ENCODE measurements at regions not wholly inside any gene's neighbourhood (a gene's known extent, or its start where the extent isn't known, plus 50 kb on each side); places are given as distances from the start of the nearest gene placed in this dataset.

- DNase-seq (ENCODE audit: low read depth in 4 of 4, low spot score in 1 of 4), result no peak
These were observed 120.3 kb upstream of the RALGAPA2 start for GRCh38 chr20:20832715-20833114.

GRCh38 chr20:20831794-20832193 lies 119.3 kb upstream of the RALGAPA2 start:
- DNase-seq (ENCODE audit: low read depth in 4 of 4, low spot score in 1 of 4), result no peak

GRCh38 chr20:20829681-20830080 lies 117.2 kb upstream of the RALGAPA2 start:
- DNase-seq (ENCODE audit: low read depth in 4 of 4, low spot score in 1 of 4), result no peak

- no peak for DNase-seq (ENCODE audit: low read depth in 4 of 4, low spot score in 1 of 4)
These were observed 115.7 kb upstream of the RALGAPA2 start for GRCh38 chr20:20827992-20828597.

- DNase-seq (ENCODE audit: low read depth in 4 of 4, low spot score in 1 of 4), result peak; percentile 17 to 33 (median 30)
These were observed 112.6 kb upstream of the RALGAPA2 start for GRCh38 chr20:20824924-20825584.

GRCh38 chr20:20823476-20823881 lies 111.0 kb upstream of the RALGAPA2 start:
- DNase-seq (ENCODE audit: low read depth in 4 of 4, low spot score in 1 of 4), result no peak

- no peak for DNase-seq (ENCODE audit: low read depth in 4 of 4, low spot score in 1 of 4)
These were observed 109.2 kb upstream of the RALGAPA2 start for GRCh38 chr20:20821484-20822260.

GRCh38 chr20:20820785-20821483 lies 108.5 kb upstream of the RALGAPA2 start:
- DNase-seq (ENCODE audit: low read depth in 4 of 4, low spot score in 1 of 4), result no peak

- DNase-seq (ENCODE audit: low read depth in 4 of 4, low spot score in 1 of 4), result no peak
These were observed 107.7 kb upstream of the RALGAPA2 start for GRCh38 chr20:20820104-20820503.

GRCh38 chr20:20816969-20817755 lies 104.7 kb upstream of the RALGAPA2 start:
- DNase-seq (ENCODE audit: low read depth in 4 of 4, low spot score in 1 of 4), result no peak

- no peak for DNase-seq (ENCODE audit: low read depth in 4 of 4, low spot score in 1 of 4)
These were observed 103.4 kb upstream of the RALGAPA2 start for GRCh38 chr20:20815711-20816455.

GRCh38 chr20:20814685-20815084 lies 102.2 kb upstream of the RALGAPA2 start:
- DNase-seq (ENCODE audit: low read depth in 4 of 4, low spot score in 1 of 4), result no peak

GRCh38 chr20:20812136-20812535 lies 99.7 kb upstream of the RALGAPA2 start:
- DNase-seq (ENCODE audit: low read depth in 4 of 4, low spot score in 1 of 4), result no peak

GRCh38 chr20:20808016-20808415 lies 95.6 kb upstream of the RALGAPA2 start:
- DNase-seq (ENCODE audit: low read depth in 4 of 4, low spot score in 1 of 4), result no peak

- no peak for DNase-seq (ENCODE audit: low read depth in 4 of 4, low spot score in 1 of 4)
These were observed 94.0 kb upstream of the RALGAPA2 start for GRCh38 chr20:20806121-20807095.

GRCh38 chr20:20803011-20803410 lies 90.6 kb upstream of the RALGAPA2 start:
- no peak for DNase-seq (ENCODE audit: low read depth in 4 of 4, low spot score in 1 of 4)

- DNase-seq (ENCODE audit: low read depth in 4 of 4, low spot score in 1 of 4), result no peak
These were observed 89.9 kb upstream of the RALGAPA2 start for GRCh38 chr20:20802328-20802727.

GRCh38 chr20:20799716-20800312 lies 87.4 kb upstream of the RALGAPA2 start:
- no peak for DNase-seq (ENCODE audit: low read depth in 4 of 4, low spot score in 1 of 4)

Data from stimulated activated CD4-positive, alpha-beta T cell treated with anti-CD3 and anti-CD28 coated beads, Interleukin-1b, Interleukin-23, amount 100 ng/mL, for 24 hours (primary cell).